Tibial nerve (tissue), 4 donors: ENCODE measurements at regions not wholly inside any gene's neighbourhood (a gene's known extent, or its start where the extent isn't known, plus 50 kb on each side); places are given as distances from the start of the nearest gene placed in this dataset.

ENCODE experiments used
- EP300 ChIP-seq, 2 donors: sonication (generic); formaldehyde crosslinking; IDR thresholded peaks; one replicate each; pipeline ENCODE4 v1.6.1; 2017; ENCODE audit warnings: antibody characterized with exemption in 2 of 2, mild to moderate bottlenecking in 1 of 2
- TF ChIP-seq, protein P1 (sequence below), 5 experiments: fragments of 200-600 bp in 3 of 5; fragments of 450-650 bp in 2 of 5; sonication (generic) in 3 of 5; IDR thresholded peaks; one replicate each; pipeline ENCODE4 v1.5.1; 2016 to 2019; ENCODE audit warnings: antibody characterized with exemption in 5 of 5, mild to moderate bottlenecking in 3 of 5, moderate library complexity in 2 of 5

GRCh38 chr3:177554895-177555759, 357.8 kb upstream of the TBL1XR1 start:
- TF ChIP-seq, protein P1, sequence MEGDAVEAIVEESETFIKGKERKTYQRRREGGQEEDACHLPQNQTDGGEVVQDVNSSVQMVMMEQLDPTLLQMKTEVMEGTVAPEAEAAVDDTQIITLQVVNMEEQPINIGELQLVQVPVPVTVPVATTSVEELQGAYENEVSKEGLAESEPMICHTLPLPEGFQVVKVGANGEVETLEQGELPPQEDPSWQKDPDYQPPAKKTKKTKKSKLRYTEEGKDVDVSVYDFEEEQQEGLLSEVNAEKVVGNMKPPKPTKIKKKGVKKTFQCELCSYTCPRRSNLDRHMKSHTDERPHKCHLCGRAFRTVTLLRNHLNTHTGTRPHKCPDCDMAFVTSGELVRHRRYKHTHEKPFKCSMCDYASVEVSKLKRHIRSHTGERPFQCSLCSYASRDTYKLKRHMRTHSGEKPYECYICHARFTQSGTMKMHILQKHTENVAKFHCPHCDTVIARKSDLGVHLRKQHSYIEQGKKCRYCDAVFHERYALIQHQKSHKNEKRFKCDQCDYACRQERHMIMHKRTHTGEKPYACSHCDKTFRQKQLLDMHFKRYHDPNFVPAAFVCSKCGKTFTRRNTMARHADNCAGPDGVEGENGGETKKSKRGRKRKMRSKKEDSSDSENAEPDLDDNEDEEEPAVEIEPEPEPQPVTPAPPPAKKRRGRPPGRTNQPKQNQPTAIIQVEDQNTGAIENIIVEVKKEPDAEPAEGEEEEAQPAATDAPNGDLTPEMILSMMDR (IDR thresholded peaks at IDR 0.05), result no peak
- peak in 1 of 2 donors; percentile 24 for TF ChIP-seq EP300 (IDR thresholded peaks at IDR 0.05)
